GM12872 (cell line): ENCODE measurements at regions not wholly inside any gene's neighbourhood (a gene's known extent, or its start where the extent isn't known, plus 50 kb on each side); places are given as distances from the start of the nearest gene placed in this dataset.

Experiments
- CTCF ChIP-seq: IDR thresholded peaks from 3 replicates; pipeline ENCODE4 v1.5.1; 2011; ENCODE audit warnings: low read depth, mild to moderate bottlenecking, low read length, moderate library complexity; ENCODE audit not compliant: insufficient read depth

DNA sequence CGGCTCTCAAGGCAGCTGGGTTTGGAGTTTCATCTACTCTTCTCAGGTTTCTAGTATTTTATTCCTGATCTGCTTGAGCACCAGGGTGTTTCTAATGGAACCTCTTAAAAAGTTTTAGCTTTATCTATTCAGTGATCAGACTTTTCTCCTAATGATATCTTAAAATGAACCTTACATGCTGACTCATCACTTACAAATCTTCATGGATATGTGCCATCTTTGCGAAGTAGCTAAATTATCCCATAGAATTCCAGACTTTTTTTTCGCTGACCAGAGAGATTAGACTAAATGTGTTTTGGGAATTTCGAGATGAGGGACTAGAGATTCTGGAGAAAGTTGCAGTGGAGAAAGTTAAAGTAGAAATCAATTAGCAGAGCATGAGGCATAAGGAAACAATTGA lies 401.0 kb downstream of the GRB14 start:
- no peak for TF ChIP-seq CTCF

- no peak for TF ChIP-seq CTCF
These were observed 407.4 kb downstream of the GRB14 start for GRCh38 chr2:164213916-164214315.

DNA sequence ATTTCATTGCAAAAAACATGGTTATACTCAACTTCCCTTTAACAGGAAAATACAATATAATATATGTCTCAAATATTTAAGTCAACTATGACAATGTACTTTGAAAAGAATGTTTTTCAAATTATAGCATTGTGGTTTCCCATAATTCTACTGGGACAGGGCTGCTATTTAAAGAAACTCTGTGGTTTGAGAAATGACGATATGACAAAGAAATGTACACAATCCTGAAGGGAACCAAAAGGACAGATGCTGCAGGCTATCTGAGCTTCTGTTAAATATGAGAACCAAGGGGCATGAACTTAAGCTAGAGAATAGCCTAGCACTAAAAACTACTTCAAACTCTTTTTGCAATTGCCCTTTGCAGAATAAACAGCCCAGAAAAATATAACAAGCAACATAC lies 415.9 kb downstream of the GRB14 start:
- TF ChIP-seq CTCF, result no peak

- no peak for TF ChIP-seq CTCF
These were observed 418.2 kb downstream of the GRB14 start for GRCh38 chr2:164203131-164203530.

- no peak for TF ChIP-seq CTCF
These were observed 423.0 kb downstream of the GRB14 start for GRCh38 chr2:164198256-164198655.

GRCh38 chr2:164190700-164191099 lies 430.6 kb downstream of the GRB14 start:
- TF ChIP-seq CTCF, result no peak

DNA sequence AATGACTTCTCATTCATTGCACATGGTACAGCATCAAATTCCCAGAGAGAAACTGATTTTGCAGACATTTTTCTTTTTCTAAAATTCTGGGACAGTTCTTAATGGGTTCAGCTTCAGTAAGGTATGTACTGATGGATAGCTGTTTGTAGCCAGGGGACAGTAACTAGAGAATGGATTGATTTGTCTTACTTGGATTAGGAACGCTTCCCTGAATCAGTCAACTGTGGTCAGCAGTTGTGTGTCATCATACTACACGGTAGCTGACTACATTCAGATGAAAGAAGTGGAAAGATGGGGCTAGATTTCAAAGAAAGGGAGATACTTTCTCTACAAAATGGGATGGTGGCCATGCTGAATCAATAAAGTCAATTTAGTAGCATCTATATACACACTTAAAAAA lies 431.4 kb downstream of the GRB14 start:
- no peak for TF ChIP-seq CTCF

DNA sequence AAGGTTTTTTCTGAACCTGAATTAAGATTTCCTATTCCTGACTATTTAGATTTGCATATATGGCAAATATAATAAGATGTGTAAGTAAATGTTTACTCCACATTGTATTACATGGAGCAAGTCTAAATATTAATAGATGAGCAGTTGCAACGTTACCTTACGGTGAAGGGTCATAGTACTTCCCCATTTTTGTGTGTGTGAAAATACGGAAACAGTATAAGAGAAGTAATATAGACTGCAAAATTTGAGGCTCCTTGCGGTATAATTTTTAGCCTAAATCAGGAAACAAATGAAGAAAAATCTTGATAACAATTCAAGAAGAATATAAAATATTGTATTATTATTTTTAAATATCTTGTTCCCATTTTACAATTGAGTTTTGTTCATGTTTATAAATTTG lies 434.2 kb downstream of the GRB14 start:
- TF ChIP-seq CTCF, result no peak
